GM18867 (cell line): ENCODE measurements at regions not wholly inside any gene's neighbourhood (a gene's known extent, or its start where the extent isn't known, plus 50 kb on each side); places are given as distances from the start of the nearest gene placed in this dataset.

Source experiments
- ATAC-seq: cut with Tn5 transposase; IDR thresholded peaks from one replicate; pipeline ENCODE4 v1.9.1; 2021; ENCODE audit warnings: mild to moderate bottlenecking, moderate library complexity; ENCODE audit not compliant: unreplicated experiment

DNA sequence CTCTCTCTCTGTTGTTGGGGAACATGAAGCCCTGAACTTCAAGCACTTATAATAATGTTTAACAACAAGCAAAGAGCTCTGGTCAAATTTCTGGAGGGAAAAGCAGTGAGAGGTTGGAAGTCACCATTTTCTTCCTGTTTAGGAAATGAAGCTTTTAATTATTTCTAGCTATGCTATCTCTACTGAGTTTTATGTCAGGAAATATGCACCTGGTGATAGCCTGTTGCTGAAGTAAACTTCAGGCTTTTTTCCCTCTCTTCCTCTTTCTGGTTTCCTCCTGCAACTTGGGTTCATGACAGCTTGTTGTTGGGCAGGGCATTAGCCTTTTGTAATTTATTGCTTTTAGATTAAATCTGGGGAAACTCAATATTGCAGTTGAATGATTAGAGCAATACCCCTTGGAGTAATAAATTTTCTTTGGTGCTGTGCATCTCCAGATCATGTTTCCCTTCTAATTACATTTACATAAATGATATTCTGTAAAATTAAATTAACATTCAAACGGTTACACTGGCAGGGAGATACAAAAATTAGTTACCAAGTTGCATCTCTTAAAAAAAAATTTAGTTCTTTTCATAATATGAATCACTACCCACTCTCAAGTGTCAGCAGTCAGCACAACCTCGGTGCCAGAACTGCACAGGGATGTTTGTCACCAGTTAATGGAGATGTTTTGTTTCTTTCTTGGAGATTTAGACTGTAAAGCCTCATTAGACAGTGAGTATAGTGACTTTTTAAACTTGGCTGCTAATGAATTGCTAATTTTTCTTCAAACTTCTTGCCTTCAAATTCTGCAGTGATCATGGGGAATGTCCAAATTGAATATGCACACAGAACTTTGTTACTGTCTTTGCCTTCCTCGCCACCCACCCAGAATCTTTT is 466.6 kb upstream of the ETAA1 start:
- no peak for ATAC-seq

DNA sequence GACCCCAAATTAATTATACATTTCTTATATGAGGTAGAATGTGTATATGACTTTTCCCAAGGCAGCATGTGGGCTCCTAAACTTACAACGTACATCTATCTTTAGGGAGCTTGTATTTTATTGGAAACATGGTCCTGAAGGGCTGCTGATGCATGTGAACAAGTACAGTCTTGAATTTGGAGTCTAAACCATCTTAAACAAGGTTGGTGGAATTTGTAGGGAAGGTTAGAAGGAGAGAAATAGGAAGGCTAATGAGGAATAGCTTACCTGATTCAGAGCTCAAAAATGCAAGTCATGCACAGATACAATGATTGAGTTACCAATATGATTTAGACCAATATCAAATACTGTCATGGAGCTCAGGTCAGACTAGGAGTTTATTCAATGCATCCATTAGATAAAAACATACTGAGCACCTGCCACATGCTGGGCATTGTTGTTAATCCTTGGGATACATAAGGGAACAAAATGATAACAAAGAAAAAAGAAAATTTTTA is 458.6 kb upstream of the ETAA1 start:
- ATAC-seq = no peak

DNA sequence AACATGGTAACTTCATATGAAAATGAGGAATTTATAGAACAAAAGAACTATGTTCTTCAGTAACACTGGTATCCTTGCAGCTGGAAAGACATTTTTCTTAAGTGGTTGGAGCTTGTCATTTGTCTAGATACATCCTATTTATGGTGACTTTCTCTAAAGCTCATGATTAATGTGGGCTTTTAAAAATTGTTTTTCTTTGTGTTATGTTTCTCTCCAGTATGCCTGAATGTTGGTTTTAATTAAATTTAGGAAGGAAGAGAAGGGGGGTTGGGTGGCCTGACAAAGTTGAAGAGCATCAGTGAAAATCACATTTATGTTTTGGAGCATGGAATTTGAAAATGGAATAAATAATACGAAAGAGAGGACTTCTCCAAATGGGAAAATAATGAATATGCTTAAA is 457.1 kb upstream of the ETAA1 start:
- ATAC-seq = no peak

DNA sequence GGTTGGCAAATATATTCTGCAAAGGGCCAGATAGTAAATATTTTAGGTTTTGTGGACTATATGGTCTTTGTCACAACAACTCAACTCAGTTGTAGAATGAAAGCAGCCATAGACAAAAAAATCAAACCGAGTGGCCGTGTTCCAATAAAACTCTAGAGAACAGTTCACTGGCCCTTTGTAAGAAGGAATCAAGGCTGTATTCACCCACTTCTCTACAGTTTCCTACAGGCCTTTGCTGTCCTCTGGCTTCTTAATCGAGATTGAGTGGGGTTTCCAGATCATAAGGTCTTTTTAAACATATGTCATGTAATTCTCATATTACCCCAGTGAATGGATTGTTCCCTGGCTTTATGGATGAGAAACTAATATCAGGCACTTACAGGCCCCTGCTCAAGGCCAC is 448.9 kb upstream of the ETAA1 start:
- ATAC-seq = no peak

DNA sequence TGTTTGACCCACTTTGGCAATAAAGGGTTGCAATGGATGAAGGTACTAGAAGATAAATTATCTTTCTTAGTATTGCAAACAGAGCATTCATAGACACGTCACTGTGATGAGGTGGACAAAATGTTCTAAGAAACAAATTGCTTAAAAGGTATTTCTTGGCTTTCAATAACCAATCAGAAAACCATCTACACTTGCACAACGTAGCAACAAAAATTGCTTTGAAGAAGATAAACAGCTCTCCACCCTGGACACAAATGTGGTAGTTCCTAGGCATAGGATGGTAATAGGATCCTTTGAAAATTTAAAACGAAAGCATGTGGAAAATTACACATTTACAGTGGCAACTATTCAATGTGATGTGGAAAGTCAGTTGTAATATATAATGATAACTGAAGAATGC is 439.9 kb upstream of the ETAA1 start:
- ATAC-seq = no peak

DNA sequence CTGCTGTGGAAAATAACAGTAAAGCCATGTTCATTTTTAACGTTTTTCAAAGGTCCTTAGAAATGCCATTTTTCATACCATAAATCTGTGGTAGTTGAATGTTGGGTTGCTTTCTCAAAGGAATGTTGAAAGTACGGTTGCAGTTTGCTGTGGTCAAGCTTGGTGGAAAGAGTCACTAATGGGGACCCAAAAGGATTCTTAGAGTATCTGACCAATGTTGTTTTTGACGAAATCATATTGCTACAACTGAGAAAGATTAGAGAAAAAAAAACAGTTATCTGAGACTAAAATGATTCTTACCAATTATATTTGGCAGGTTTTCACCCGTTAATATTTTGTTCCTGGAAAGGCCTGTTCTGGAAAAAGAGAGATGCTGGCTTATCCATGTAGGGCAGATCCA is 439.5 kb upstream of the ETAA1 start:
- ATAC-seq = no peak

DNA sequence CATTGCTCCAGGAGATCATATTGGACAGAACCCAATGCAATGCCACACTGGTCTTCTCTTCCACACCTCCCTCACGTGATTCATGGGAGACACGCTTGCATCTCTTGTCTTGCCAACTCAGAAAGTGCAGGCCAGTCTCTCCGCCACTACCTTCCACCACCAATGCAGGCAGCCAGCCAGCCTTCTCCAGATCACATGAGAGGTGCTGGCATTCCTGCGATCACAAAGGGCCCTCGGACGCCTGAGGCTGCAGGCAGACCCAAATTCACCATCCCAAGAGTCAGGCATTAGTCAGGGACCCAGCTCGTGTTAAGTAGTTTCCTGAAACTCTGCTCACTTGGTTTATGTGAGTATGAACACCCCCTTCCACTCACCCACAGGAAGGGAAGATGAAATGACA is 437.0 kb upstream of the ETAA1 start:
- no peak for ATAC-seq

DNA sequence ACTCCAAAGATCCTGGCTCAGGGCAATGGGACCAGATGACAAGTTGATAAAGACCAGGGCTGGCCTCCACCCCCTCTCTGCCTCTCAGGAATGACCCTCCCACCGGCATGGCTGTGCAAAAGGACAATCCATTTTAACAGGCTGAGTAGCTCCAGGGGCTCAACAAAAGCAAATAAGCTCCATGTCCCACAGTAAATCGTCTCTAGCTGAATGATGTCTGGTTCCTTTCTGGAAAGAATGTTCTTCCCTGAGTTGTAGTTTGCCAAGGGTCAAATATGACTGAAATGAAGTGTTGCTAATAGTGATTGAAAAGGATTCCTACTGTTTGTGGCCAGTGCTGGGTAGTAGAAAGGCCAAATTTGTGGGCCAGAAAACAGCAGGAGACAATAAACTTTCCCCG is 434.4 kb upstream of the ETAA1 start:
- no peak for ATAC-seq

DNA sequence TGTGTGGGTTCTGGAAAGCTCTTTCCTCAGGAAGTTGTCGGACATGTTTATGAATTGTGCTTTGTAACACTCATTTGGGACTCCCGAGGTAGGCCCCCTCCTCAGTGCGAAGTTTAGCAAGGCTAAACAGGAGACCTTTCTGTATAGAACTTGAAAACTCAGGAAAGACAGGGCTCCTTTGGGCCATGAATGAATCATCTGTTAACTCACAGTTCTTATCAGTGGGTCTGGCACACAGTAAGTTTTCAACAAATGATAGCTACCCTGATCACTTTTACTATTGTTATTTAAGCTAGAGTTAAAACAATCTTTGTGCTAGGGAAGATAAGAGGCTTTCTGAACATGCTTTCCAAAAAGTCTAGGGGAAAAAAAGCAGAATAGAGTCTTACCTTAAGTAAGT is 430.5 kb upstream of the ETAA1 start:
- ATAC-seq = no peak

DNA sequence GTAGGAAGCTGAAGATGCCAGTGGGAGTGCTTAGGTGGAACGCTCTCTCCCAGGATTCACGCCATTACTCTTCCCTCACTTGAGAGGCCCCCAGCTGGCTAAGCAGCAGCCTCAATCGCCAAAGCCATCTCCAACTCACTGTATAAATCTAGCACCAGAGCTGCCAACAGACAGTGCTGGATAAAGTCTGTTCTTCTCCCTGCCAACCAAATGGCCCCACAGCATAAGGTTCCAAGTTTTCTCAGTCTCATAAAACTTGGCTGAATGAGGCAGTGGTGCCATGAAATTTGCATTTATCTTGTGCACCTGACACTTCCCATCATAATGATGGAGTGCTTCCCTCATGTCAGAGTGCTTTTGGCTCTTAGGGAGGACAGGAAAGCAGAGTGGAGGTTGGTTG is 428.2 kb upstream of the ETAA1 start:
- ATAC-seq = no peak

DNA sequence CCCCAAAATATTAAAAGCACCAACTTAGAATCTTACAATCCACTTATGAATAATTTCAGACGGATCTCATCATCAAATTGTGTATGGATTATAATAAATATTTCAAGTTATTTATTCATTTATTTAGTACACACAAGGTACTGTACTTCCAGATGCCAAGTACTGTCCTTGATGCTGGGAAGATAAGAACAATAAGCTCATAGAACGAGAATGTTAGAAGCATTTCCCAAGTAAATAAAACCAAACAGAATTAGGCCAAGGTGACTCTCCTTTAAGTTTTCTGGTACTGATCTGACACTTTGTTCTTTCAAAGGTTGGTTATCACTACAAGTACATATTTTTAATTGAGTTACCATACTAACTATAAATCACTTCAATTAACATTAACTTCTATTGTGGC is 416.1 kb upstream of the ETAA1 start:
- ATAC-seq = no peak

DNA sequence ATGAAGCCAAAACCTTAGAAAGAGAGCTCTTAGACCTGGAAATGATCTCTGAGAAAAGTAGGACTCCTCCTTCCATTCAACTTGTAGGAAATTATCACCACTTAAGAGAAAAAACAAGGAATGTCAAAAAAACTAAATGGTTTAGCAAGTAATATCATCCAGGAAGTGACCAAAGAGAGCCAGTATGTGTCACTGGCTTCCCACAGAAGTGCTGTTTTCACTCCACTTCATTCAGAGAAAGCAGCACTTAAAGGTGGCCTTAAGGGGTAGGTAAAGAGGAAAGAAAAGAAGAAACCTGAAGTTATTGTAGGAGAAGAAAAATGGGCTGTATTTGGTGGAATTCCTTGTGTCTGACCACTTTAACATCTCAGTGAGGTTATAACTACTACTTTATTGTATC is 414.4 kb upstream of the ETAA1 start:
- ATAC-seq = no peak

DNA sequence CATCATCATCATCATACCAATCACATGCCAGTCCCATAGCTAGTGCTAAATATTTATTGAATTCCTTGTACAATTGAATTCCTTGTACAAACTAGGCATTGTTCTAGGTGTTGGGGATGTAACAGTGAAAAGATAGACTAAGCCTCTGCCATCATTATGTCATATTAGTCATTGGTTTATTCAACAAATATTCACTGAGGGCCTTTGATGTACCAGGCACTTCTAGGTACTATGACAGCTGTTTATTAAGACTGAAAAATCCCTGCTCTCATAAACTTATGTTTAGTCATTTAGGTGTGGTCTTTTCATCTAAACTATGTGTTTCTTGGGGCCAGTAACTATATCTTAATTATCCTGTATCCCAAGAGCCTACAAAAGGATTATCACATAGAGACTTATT is 412.3 kb upstream of the ETAA1 start:
- no peak for ATAC-seq

DNA sequence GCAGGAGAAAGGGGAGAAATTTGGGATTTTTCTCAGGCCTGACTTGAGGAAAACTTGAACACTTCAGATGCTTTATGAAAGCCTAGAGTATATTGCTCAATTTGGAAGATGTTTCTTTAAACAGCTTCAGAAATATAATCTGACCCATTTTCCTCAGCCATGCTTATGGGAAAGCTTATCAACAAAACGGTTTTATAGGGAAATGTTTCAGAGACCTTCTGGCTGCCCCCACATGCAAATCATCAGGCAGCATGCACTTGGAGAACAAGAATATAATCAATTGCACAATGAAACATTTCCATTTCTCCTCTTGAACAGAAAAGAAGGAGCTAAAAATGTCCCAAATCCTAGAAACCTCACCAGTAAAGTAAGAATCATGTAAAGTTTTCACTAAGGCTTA is 411.2 kb upstream of the ETAA1 start:
- ATAC-seq = no peak

DNA sequence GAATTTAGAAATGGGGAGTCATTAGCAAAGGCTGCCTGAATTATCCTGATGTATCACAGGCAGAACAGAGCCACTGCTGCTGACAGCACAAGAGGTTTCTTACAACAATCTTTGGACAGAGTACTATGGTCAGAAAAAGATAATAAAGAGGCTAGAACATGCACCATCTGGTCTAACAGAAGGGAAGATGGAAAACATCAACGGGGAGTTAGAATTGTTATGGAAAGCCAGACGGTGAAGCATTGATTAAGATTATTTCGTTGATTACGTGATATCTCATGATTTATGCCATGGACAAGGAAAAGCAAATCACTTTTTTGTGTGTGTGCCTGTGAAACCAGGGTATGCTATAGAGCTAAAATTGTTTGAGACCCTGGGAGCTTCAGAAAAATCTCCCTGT is 409.4 kb upstream of the ETAA1 start:
- ATAC-seq = no peak

DNA sequence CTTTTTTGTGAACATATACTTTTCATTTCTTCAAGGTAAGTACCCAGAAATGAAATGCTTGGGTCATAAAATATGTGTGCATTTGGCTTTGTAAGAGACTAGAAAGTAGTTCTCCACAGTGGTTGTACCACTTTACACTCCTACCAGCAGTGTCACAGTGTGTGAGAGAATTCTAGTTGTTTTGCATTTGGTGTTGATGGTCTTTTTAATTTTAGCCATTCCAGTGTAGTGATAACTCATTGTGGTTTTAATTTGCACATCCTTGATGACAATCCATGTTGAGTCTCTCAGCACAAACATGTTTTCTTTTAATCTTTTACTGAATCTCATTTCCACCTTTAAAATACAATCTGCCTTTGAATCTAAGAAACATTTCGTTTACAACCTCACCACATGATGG is 402.5 kb upstream of the ETAA1 start:
- ATAC-seq = no peak

DNA sequence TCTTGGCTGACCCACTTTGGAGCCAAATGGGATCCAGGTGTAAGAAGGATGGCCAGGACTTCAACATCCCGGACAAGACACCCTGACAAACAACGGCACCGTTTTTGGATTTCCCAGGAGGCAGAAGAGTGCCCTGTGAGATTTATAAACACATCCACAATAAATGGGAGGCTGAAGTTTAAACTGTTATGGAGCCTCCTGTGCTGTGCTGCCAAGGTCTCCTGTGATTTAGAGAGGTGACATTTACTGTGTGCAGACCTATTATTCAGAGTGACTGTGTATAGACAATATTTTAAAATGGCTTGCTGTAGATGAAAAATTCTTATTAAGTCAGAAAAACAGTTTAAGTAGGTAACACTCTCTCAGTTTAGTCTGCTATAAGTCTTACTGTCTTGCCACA is 401.5 kb upstream of the ETAA1 start:
- no peak for ATAC-seq

DNA sequence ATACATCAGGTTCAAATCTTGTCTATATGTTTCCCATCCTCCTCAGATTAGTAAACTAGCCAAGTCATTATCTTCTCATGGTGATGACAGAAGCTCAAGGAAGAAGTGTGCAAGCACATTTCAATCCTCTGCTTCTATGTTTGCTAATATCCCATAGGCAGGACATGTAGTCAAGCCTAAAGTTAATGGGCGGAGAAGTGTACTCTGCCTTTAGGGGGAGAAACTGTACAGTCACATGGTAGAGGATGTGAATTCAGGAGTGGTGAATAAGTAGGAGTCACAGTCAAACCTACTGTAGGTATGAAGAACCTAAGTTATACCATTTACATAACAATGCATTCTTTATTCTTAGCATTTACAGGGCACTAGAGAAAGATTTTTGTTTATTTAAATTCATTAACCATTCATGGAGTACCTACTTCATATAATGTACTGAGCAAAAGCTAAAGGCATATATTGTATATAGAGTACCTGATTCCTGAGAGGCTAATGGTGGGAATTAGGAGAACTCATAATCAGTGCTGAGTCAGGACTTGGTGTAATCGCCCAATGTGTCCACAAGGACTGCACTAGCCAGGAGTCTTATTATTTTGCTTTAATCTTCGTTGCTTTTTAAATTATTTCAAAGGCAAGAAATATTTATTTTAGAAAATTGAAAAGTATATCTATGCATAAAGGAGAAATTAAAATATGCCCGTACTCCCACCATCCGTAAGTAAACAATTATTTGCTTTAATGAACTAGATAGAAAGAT is 394.3 kb upstream of the ETAA1 start:
- ATAC-seq = no peak

DNA sequence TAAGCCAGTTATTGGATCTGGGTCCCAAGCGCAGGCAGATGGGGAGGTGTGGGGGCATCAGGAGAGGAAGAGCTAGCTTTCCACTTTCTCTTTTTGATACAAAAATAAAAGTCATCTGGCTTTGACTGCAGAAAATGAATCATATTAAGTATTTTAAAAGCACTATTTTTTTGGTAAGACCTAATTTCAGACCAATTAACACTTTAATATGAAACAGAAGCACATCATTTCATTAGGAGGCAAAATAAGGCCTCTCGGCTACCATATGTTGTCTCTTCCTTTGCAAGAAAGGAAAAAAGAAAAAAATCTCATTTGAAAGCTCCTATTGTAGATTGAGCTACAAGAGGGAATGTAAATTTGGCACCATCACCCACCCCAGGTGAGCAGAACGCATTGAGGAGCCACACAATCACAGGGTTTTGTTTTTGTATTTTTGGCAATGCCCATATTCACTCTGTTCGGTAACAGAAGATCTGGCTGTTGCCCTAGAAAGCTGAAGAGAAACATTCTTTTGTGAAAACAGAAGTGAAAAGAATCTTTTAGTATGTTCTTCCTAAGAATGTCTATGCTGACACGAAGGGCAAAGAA is 390.7 kb upstream of the ETAA1 start:
- ATAC-seq = no peak

DNA sequence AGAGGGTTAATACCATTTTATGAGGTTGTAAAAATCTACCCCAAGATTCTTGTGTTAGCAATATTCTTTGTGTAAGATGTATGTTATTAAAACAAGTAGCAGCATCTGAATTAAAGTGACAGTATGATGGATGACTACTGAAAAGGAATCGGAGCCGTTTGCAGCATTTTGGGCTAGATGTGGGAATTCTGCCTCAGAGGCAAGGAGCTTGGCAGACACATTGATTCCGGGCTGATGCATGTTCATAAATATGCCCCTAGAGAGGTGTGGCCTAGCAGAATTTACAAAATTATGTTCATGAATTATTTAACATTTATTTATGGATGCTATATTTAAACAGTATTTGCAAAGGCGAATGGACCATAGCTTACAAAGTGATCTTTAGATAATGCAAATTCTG is 389.0 kb upstream of the ETAA1 start:
- ATAC-seq = no peak

DNA sequence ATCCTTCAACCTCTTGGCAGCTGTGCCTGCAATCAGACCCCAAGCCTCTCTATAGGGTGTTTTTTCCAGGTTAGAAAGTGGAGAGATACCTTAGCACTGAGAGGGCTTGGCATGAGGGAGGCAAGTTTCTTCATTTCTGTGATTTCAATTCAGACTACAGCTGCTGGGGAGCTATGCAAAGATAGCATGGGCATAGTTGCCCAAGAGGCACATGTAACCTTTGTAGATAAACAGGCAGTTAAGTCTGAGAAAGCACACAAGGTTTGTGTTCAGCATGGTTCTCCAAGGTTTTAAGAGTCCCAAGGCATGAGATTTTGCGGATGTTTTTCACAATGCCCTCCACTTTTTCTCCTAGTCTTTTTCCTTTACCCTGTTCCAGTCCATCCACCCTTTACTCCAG is 385.0 kb upstream of the ETAA1 start:
- ATAC-seq = no peak

DNA sequence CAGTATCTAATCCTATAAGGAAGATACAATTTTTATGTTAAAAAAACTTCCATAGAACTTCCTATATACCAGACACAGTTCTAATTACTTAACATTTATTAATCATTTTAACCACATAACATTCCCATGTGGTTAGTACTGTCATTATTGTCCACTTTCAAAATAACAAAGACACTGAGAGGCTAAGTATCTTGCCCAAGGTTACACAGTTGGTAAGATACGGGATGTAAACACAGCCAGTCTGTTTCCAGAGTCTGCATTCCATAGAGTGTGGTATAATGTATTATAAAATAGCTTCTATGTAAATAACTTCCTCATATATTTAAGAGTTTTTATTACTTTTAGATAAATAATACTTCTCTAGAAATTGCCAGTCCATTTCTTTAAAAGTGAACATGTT is 383.3 kb upstream of the ETAA1 start:
- no peak for ATAC-seq
